RWPE2 (cell line): ENCODE measurements at regions not wholly inside any gene's neighbourhood (a gene's known extent, or its start where the extent isn't known, plus 50 kb on each side); places are given as distances from the start of the nearest gene placed in this dataset.

Experiments
- ATAC-seq: fragments of 200-7000 bp; cut with Tn5 transposase; 3 replicates; pipeline ENCODE4 v1.9.1; 2021; ENCODE audit warnings: low read depth
- DNase-seq: peaks from one replicate; pipeline ENCODE4 v3.0.0-alpha.2; 2020; ENCODE audit warnings: low spot score
- H3K27ac ChIP-seq: fragments of 450-650 bp; 2 replicates; pipeline ENCODE4 v1.5.1; 2017; ENCODE audit warnings: mild to moderate bottlenecking; ENCODE audit not compliant: poor library complexity, severe bottlenecking
- H3K27me3 ChIP-seq: fragments of 250-450 bp; sonication (Bioruptor Pico); 2 replicates; pipeline ENCODE4 v1.5.1; 2021; ENCODE audit warnings: mild to moderate bottlenecking, moderate library complexity; ENCODE audit not compliant: insufficient read depth, poor library complexity, severe bottlenecking
- H3K36me3 ChIP-seq: fragments of 250-450 bp; sonication (Bioruptor Pico); 2 replicates; pipeline ENCODE4 v1.5.1; 2020; ENCODE audit warnings: low read depth, mild to moderate bottlenecking, moderate library complexity
- H3K4me1 ChIP-seq: fragments of 250-450 bp; sonication (Bioruptor Pico); 2 replicates; pipeline ENCODE4 v1.5.1; 2021; ENCODE audit warnings: mild to moderate bottlenecking, moderate library complexity; ENCODE audit not compliant: insufficient read depth, poor library complexity, severe bottlenecking
- H3K4me3 ChIP-seq: fragments of 250-450 bp; sonication (Bioruptor Pico); 2 replicates; pipeline ENCODE4 v1.5.1; 2021; ENCODE audit warnings: mild to moderate bottlenecking, moderate library complexity; ENCODE audit not compliant: severe bottlenecking
- H3K9me3 ChIP-seq: fragments of 250-450 bp; sonication (Bioruptor Pico); 2 replicates; pipeline ENCODE4 v1.5.1; 2021; ENCODE audit warnings: mild to moderate bottlenecking, moderate library complexity; ENCODE audit not compliant: severe bottlenecking
- TF ChIP-seq, protein P1 (sequence below): fragments of 450-650 bp; IDR thresholded peaks from one replicate; pipeline ENCODE4 v1.5.1; 2017; ENCODE audit warnings: mild to moderate bottlenecking, moderate library complexity; ENCODE audit not compliant: poor library complexity, severe bottlenecking

DNA sequence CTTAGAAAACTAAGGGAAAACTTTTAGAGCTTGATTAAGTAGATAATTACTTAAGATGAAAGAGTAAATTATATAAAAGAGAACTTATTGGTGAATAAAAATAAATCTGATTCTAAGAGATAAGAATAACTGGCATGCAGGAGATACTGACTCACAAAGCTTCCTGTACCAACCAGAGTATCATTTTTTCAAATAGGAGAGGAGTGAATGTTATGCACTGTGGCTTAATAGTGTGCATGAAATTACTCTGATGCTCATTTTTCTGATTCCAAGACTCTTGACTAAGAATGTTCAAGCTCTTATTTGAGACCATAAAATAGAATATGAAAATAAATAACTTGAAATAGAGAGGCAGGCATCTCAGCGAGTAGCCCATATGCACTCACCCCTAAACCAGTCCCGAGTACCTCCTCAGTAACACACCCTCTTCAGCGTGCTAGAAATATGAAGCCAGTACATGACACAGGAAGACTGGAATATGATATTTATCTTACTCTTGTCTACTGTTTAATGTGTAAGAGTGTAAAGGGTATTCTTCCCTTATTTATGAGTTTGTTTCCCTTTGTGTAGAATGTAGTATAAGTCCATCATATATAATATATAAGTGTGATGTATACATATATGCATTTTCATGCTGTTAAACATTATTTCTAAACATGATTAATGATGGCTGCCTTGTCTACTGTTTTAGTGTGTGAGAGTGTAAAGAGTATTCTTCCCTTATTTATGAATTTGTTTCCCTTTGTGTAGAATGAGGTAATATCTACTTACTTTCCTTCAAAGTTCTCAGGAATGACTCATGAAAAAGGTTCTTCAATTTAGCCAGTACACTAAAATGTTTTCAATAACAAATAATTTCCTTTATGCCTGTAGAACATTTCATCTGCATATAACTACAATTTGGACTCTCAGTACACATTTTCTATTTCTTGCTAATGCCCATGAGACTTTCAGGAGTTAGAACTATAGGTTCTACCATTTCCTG lies 99.2 kb upstream of the PALMD start:
- H3K9me3 ChIP-seq, result no peaks in the 10 kb centered on the region
- ATAC-seq, result no peak
- H3K27me3 ChIP-seq, result no peaks in the 10 kb centered on the region
- peaks cover 4% of the 10 kb centered on the region for H3K4me1 ChIP-seq
- TF ChIP-seq, protein P1, sequence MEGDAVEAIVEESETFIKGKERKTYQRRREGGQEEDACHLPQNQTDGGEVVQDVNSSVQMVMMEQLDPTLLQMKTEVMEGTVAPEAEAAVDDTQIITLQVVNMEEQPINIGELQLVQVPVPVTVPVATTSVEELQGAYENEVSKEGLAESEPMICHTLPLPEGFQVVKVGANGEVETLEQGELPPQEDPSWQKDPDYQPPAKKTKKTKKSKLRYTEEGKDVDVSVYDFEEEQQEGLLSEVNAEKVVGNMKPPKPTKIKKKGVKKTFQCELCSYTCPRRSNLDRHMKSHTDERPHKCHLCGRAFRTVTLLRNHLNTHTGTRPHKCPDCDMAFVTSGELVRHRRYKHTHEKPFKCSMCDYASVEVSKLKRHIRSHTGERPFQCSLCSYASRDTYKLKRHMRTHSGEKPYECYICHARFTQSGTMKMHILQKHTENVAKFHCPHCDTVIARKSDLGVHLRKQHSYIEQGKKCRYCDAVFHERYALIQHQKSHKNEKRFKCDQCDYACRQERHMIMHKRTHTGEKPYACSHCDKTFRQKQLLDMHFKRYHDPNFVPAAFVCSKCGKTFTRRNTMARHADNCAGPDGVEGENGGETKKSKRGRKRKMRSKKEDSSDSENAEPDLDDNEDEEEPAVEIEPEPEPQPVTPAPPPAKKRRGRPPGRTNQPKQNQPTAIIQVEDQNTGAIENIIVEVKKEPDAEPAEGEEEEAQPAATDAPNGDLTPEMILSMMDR, result no peak
- H3K4me3 ChIP-seq, result no peak overlapping the region
- H3K36me3 ChIP-seq, result no peaks in the 10 kb centered on the region
- no peak for DNase-seq
- H3K27ac ChIP-seq, result no peak overlapping the region

DNA sequence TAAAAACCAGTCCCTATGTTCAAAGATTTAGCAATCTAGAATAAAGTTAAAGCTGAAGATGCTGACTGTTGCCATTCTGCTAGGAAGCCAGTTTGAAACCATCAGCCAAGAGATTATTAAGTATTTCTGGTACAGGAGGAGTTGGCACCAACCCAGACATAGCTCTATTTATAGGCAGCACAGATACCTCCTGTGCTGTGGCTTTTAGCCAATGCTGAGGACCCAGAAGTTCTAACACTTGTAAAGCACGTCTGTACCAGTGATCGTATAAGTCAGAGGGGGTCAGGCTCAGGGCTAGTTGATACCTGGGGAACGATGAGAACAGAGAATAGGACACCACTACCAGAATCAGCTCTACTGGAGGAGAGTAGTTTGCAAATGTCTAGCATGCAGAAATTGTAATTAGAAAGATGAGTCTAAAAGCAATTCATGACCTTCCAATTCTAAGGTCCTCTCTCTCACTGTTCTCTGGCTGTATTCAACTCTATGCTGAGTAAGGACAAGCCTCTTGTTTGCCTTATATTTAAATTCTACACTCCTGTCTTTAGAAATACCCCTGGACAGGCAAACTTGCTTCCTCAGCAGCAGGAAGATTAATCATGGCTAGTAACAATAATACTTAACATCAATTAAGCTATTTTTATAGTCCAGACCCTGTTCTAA lies 96.8 kb upstream of the PALMD start:
- no peaks in the 10 kb centered on the region for H3K36me3 ChIP-seq
- no peaks in the 10 kb centered on the region for H3K9me3 ChIP-seq
- no peaks in the 10 kb centered on the region for H3K27me3 ChIP-seq
- no peak overlapping the region for H3K27ac ChIP-seq
- peaks cover 4% of the 10 kb centered on the region for H3K4me1 ChIP-seq
- no peak for DNase-seq
- ATAC-seq, result no peak; the same call in 2 of the 3 replicates
- no peak overlapping the region for H3K4me3 ChIP-seq
- TF ChIP-seq, protein P1, result no peak

DNA sequence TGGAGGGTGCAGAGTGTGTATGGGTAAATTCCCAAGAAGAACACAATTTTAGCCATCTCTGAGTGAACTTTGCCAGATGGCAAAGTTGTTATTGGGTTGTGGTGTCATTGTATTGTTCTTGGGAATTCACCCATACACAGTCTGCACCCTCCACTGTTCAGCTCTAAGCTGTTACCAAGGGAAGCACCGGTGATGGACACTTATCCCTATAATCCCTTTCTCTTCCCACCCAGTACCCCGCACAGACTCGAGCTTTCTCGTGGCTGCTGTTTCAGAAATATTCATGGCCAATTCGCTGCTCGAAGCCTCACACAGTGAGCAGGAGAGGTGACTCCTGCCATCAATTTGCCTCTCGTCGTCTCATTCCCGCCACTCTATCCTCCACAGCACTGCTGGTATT lies 95.7 kb upstream of the PALMD start:
- Histone ChIP-seq H3K4me3 (no peak overlapping the region), H3K9me3 (no peaks in the 10 kb centered on the region), H3K27me3 (no peaks in the 10 kb centered on the region), H3K36me3 (no peaks in the 10 kb centered on the region), H3K4me1 (peaks cover 4% of the 10 kb centered on the region), H3K27ac (no peak overlapping the region)
- DNase-seq (no peak), ATAC-seq (no peak)
- TF ChIP-seq, protein P1, result no peak

DNA sequence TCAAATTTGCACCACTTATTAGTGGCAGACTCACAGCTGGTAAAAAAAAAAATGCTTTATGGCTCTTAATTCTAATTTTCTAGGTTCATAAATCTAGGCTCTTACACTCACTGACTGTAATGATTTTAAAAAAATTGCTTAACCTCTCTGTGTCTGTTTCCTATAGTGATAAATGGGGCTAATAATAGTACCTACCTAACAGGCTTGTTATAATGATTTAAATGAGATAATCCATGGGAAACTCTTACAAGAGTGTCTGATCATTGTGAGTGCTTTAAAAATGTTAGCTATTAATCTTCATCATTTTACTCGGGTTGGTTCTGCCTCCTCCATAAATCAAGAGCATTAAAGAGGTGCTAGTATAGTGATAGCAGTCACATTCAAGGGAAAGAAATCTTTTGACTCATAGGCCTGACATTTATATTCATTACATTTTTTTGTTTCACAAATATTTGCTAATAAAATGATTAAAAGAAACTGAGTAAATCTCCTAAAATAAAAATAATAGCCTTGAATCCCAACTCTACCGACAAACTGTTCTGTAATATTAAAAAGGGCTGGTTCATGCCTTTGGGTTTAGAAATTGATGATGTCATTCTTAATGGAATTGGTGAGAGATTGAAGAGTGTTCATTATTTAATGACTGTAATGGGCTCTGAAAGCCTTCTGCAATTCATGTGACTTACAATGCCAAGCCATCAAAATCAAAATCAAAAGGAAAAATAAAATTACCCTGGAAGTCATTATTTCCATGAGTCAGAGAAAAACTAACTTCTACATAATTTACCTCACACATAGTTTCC lies 93.9 kb upstream of the PALMD start:
- ATAC-seq, result no peak
- no peak for DNase-seq
- Histone ChIP-seq H3K4me1 (peaks cover 4% of the 10 kb centered on the region), H3K4me3 (no peak overlapping the region), H3K27ac (no peak overlapping the region), H3K27me3 (no peaks in the 10 kb centered on the region), H3K36me3 (no peaks in the 10 kb centered on the region), H3K9me3 (no peaks in the 10 kb centered on the region)
- TF ChIP-seq, protein P1, result no peak
